ENCODE measurements at regions not wholly inside any gene's neighbourhood (a gene's known extent, or its start where the extent isn't known, plus 50 kb on each side); places are given as distances from the start of the nearest gene placed in this dataset.

DNA sequence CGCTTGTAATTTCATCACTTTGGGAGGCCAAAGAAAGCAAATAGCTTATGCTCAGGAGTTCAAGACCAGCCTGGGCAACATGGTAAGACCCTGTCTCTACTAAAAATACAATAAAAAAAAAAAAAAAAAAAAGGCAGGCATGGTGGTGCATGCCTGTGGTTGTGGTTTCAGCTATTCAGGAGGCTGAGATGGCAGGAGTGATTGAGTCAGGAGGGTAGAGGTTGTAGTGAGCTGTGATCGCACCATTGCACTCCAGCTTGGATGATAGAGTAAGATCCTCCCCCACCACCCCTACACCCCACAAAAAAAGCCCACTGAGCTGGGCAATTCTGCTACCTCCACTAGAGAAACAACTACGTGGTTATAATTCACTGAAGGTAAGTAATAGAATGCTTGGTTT, 118.8 kb upstream of the PCDH18 start (continued):
- TF ChIP-seq, protein P1, sequence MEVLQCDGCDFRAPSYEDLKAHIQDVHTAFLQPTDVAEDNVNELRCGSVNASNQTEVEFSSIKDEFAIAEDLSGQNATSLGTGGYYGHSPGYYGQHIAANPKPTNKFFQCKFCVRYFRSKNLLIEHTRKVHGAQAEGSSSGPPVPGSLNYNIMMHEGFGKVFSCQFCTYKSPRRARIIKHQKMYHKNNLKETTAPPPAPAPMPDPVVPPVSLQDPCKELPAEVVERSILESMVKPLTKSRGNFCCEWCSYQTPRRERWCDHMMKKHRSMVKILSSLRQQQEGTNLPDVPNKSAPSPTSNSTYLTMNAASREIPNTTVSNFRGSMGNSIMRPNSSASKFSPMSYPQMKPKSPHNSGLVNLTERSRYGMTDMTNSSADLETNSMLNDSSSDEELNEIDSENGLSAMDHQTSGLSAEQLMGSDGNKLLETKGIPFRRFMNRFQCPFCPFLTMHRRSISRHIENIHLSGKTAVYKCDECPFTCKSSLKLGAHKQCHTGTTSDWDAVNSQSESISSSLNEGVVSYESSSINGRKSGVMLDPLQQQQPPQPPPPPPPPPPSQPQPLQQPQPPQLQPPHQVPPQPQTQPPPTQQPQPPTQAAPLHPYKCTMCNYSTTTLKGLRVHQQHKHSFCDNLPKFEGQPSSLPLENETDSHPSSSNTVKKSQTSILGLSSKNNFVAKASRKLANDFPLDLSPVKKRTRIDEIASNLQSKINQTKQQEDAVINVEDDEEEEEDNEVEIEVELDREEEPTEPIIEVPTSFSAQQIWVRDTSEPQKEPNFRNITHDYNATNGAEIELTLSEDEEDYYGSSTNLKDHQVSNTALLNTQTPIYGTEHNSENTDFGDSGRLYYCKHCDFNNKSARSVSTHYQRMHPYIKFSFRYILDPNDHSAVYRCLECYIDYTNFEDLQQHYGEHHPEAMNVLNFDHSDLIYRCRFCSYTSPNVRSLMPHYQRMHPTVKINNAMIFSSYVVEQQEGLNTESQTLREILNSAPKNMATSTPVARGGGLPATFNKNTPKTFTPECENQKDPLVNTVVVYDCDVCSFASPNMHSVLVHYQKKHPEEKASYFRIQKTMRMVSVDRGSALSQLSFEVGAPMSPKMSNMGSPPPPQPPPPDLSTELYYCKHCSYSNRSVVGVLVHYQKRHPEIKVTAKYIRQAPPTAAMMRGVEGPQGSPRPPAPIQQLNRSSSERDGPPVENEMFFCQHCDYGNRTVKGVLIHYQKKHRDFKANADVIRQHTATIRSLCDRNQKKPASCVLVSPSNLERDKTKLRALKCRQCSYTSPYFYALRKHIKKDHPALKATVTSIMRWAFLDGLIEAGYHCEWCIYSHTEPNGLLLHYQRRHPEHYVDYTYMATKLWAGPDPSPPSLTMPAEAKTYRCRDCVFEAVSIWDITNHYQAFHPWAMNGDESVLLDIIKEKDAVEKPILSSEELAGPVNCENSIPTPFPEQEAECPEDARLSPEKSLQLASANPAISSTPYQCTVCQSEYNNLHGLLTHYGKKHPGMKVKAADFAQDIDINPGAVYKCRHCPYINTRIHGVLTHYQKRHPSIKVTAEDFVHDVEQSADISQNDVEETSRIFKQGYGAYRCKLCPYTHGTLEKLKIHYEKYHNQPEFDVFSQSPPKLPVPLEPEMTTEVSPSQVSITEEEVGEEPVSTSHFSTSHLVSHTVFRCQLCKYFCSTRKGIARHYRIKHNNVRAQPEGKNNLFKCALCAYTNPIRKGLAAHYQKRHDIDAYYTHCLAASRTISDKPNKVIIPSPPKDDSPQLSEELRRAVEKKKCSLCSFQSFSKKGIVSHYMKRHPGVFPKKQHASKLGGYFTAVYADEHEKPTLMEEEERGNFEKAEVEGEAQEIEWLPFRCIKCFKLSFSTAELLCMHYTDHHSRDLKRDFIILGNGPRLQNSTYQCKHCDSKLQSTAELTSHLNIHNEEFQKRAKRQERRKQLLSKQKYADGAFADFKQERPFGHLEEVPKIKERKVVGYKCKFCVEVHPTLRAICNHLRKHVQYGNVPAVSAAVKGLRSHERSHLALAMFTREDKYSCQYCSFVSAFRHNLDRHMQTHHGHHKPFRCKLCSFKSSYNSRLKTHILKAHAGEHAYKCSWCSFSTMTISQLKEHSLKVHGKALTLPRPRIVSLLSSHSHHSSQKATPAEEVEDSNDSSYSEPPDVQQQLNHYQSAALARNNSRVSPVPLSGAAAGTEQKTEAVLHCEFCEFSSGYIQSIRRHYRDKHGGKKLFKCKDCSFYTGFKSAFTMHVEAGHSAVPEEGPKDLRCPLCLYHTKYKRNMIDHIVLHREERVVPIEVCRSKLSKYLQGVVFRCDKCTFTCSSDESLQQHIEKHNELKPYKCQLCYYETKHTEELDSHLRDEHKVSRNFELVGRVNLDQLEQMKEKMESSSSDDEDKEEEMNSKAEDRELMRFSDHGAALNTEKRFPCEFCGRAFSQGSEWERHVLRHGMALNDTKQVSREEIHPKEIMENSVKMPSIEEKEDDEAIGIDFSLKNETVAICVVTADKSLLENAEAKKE (CRISPR knock-in tag; IDR thresholded peaks at IDR 0.05), result no peak
- TF ChIP-seq STAT1 (IDR thresholded peaks at IDR 0.05; ENCODE audit: unreplicated experiment) (no peak), ZNF114 (CRISPR knock-in tag; IDR thresholded peaks at IDR 0.05) (no peak), CREB1 (CRISPR knock-in tag; IDR thresholded peaks at IDR 0.05; ENCODE audit: low read depth) (no peak), NANOG (IDR thresholded peaks at IDR 0.05; ENCODE audit: borderline replicate concordance) (no peak)
- TF ChIP-seq, protein P2, sequence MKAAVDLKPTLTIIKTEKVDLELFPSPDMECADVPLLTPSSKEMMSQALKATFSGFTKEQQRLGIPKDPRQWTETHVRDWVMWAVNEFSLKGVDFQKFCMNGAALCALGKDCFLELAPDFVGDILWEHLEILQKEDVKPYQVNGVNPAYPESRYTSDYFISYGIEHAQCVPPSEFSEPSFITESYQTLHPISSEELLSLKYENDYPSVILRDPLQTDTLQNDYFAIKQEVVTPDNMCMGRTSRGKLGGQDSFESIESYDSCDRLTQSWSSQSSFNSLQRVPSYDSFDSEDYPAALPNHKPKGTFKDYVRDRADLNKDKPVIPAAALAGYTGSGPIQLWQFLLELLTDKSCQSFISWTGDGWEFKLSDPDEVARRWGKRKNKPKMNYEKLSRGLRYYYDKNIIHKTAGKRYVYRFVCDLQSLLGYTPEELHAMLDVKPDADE (IDR thresholded peaks at IDR 0.05), result no peak
- TF ChIP-seq, protein P3, sequence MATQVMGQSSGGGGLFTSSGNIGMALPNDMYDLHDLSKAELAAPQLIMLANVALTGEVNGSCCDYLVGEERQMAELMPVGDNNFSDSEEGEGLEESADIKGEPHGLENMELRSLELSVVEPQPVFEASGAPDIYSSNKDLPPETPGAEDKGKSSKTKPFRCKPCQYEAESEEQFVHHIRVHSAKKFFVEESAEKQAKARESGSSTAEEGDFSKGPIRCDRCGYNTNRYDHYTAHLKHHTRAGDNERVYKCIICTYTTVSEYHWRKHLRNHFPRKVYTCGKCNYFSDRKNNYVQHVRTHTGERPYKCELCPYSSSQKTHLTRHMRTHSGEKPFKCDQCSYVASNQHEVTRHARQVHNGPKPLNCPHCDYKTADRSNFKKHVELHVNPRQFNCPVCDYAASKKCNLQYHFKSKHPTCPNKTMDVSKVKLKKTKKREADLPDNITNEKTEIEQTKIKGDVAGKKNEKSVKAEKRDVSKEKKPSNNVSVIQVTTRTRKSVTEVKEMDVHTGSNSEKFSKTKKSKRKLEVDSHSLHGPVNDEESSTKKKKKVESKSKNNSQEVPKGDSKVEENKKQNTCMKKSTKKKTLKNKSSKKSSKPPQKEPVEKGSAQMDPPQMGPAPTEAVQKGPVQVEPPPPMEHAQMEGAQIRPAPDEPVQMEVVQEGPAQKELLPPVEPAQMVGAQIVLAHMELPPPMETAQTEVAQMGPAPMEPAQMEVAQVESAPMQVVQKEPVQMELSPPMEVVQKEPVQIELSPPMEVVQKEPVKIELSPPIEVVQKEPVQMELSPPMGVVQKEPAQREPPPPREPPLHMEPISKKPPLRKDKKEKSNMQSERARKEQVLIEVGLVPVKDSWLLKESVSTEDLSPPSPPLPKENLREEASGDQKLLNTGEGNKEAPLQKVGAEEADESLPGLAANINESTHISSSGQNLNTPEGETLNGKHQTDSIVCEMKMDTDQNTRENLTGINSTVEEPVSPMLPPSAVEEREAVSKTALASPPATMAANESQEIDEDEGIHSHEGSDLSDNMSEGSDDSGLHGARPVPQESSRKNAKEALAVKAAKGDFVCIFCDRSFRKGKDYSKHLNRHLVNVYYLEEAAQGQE (IDR thresholded peaks at IDR 0.05; ENCODE audit: unreplicated experiment), result no peak
